Ectodermal cell (in vitro differentiated cells): ENCODE measurements at regions not wholly inside any gene's neighbourhood (a gene's known extent, or its start where the extent isn't known, plus 50 kb on each side); places are given as distances from the start of the nearest gene placed in this dataset.

Source experiments
- H3K27ac ChIP-seq: 2 replicates; pipeline ENCODE4 v1.7.0; 2013; ENCODE audit warnings: mild to moderate bottlenecking, low read depth, low read length; ENCODE audit not compliant: insufficient read depth, poor library complexity, severe bottlenecking
- H3K27me3 ChIP-seq: 2 replicates; pipeline ENCODE4 v1.7.0; 2013; ENCODE audit warnings: mild to moderate bottlenecking, low read length; ENCODE audit not compliant: insufficient read depth, control insufficient read depth, poor library complexity, severe bottlenecking
- H3K36me3 ChIP-seq: one replicate; pipeline ENCODE4 v1.7.0; 2013; ENCODE audit warnings: low read length; ENCODE audit not compliant: control insufficient read depth, insufficient read depth
- H3K4me1 ChIP-seq: one replicate; pipeline ENCODE4 v1.7.0; 2013; ENCODE audit warnings: low read length; ENCODE audit not compliant: control insufficient read depth, insufficient read depth
- H3K4me3 ChIP-seq: 2 replicates; pipeline ENCODE4 v1.7.0; 2013; ENCODE audit warnings: low read depth, low read length, control low read depth; ENCODE audit not compliant: insufficient read depth
- H3K9me3 ChIP-seq: 2 replicates; pipeline ENCODE4 v1.7.0; 2013; ENCODE audit warnings: mild to moderate bottlenecking, low read length, moderate library complexity; ENCODE audit not compliant: control insufficient read depth
- WGBS, 2 experiments: methylation state at CpG; one replicate each; pipeline ENCODE4 v1.1.7; 2013; ENCODE audit warnings: missing lambda C conversion rate in 2 of 2; 5-methylcytosine and 5-hydroxymethylcytosine counted together

- H3K4me1 ChIP-seq, result no peaks in the 10 kb centered on the region
- WGBS, 2 experiments, result 86% methylated on average over 1 of the region's 1 CpG
- H3K9me3 ChIP-seq, result no peaks in the 10 kb centered on the region
- H3K27me3 ChIP-seq, result no peaks in the 10 kb centered on the region
- H3K36me3 ChIP-seq, result no peaks in the 10 kb centered on the region
- H3K4me3 ChIP-seq, result no peak overlapping the region
- H3K27ac ChIP-seq, result no peak overlapping the region
These were observed 476.2 kb upstream of the COBL start for GRCh38 chr7:51792796-51793195.

GRCh38 chr7:51789489-51789888 is 472.9 kb upstream of the COBL start:
- H3K27ac ChIP-seq, result no peak overlapping the region
- H3K27me3 ChIP-seq, result no peaks in the 10 kb centered on the region
- H3K9me3 ChIP-seq, result no peaks in the 10 kb centered on the region
- no peak overlapping the region for H3K4me3 ChIP-seq
- no peaks in the 10 kb centered on the region for H3K4me1 ChIP-seq
- H3K36me3 ChIP-seq, result no peaks in the 10 kb centered on the region

DNA sequence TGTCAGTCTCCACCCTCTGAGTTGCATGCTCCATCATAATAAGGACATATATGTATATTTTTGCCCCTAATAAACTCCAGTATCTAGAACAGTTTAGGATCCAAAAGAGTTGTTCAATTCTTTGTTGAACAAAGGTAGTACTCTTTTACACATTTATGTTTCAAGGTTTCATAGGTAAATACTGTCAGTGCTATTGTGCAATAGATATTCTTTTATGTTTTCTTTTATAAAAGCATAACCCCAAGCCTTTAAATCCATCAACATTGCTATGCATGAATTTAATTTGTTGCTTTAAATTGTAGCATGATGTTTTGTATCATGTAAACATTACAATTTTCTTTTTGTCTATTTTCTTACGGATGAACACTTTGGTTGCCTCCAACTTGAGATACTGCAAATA is 469.7 kb upstream of the COBL start:
- Histone ChIP-seq H3K4me3 (no peak overlapping the region), H3K27me3 (no peaks in the 10 kb centered on the region), H3K27ac (no peak overlapping the region), H3K9me3 (no peaks in the 10 kb centered on the region), H3K4me1 (no peaks in the 10 kb centered on the region), H3K36me3 (no peaks in the 10 kb centered on the region)
- 94% methylated on average over 1 of the region's 1 CpG; no CpG with 5 or more reads in 1 of the 2 experiments for WGBS, 2 experiments

- Histone ChIP-seq H3K27ac (no peak overlapping the region), H3K4me3 (no peak overlapping the region)
- WGBS, 2 experiments, result 89% methylated on average over 9 of the region's 9 CpGs
These were observed 469.3 kb upstream of the COBL start for GRCh38 chr7:51785876-51786275.

GRCh38 chr7:51785171-51785570 is 468.6 kb upstream of the COBL start:
- no peaks in the 10 kb centered on the region for H3K27me3 ChIP-seq
- no peaks in the 10 kb centered on the region for H3K9me3 ChIP-seq
- WGBS, 2 experiments, result 92% methylated on average over 4 of the region's 4 CpGs
- H3K27ac ChIP-seq, result no peak overlapping the region
- H3K4me3 ChIP-seq, result no peak overlapping the region
- no peaks in the 10 kb centered on the region for H3K4me1 ChIP-seq
- no peaks in the 10 kb centered on the region for H3K36me3 ChIP-seq

More at GRCh38 chr7:51785876-51786275, 469.3 kb upstream of the COBL start:
- H3K36me3 ChIP-seq, result no peaks in the 10 kb centered on the region
- H3K4me1 ChIP-seq, result no peaks in the 10 kb centered on the region
- H3K9me3 ChIP-seq, result no peaks in the 10 kb centered on the region
- H3K27me3 ChIP-seq, result no peaks in the 10 kb centered on the region

DNA sequence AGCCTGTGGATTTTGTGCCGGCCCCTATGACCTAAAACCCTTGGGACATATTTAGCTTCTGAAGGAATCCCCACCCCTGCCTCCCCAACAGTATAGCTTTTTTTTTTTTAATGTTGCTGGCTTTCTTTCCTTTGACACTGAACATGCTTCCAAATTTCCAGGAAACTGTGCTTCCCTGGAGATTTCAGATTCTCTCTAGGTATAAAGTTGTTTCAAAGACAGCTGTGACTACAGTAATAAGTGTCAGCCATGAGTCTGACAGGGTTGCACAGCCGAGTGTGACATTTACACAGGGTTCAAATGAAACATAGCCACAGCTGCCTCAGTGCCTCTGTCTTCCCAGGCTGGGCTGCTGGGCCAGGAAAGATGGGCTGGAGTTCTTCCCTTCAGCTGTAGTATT is 466.6 kb upstream of the COBL start:
- Histone ChIP-seq H3K4me3 (no peak overlapping the region), H3K4me1 (no peaks in the 10 kb centered on the region), H3K27me3 (no peaks in the 10 kb centered on the region), H3K9me3 (no peaks in the 10 kb centered on the region), H3K36me3 (no peaks in the 10 kb centered on the region), H3K27ac (no peak overlapping the region)
- WGBS, 2 experiments, result 82 to 97% methylated on average over 2 of the region's 2 CpGs

DNA sequence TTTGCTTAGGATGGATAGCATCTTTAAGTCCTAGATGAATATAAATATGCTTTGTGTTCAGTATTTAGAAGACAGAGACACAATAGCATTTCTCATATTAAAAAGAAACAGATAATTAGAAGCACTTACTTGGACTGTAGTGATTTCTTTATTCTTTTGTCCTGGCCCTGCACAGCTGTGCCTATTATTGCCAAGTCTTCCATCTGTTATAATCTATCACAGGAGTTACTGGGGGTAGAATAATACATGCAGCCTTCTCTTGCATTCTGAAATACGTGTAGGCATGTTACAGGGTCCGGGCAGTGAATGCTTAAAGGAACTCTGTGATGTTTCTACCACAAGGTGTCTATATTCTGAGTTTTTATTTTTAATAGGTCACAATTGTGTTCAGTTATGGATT is 461.5 kb upstream of the COBL start:
- no peak overlapping the region for H3K27ac ChIP-seq
- peaks cover 2% of the 10 kb centered on the region for H3K4me1 ChIP-seq
- H3K27me3 ChIP-seq, result no peaks in the 10 kb centered on the region
- H3K36me3 ChIP-seq, result no peaks in the 10 kb centered on the region
- 93 to 97% methylated on average over 2 of the region's 2 CpGs for WGBS, 2 experiments
- no peaks in the 10 kb centered on the region for H3K9me3 ChIP-seq
- H3K4me3 ChIP-seq, result no peak overlapping the region

GRCh38 chr7:51774178-51774577 is 457.6 kb upstream of the COBL start:
- peaks cover 4% of the 10 kb centered on the region for H3K4me1 ChIP-seq
- 59 to 62% methylated on average over 6 to 7 of the region's 7 CpGs for WGBS, 2 experiments
- H3K27ac ChIP-seq, result no peak overlapping the region
- H3K9me3 ChIP-seq, result no peaks in the 10 kb centered on the region
- H3K27me3 ChIP-seq, result no peaks in the 10 kb centered on the region
- no peak overlapping the region for H3K4me3 ChIP-seq
- no peaks in the 10 kb centered on the region for H3K36me3 ChIP-seq

GRCh38 chr7:51772190-51772589 is 455.6 kb upstream of the COBL start:
- Histone ChIP-seq H3K4me3 (no peak overlapping the region), H3K27me3 (no peaks in the 10 kb centered on the region), H3K27ac (no peak overlapping the region), H3K9me3 (no peaks in the 10 kb centered on the region), H3K4me1 (peaks cover 4% of the 10 kb centered on the region), H3K36me3 (no peaks in the 10 kb centered on the region)
- 86 to 92% methylated on average over 2 of the region's 2 CpGs for WGBS, 2 experiments

GRCh38 chr7:51764976-51765375 is 448.4 kb upstream of the COBL start:
- Histone ChIP-seq H3K9me3 (no peaks in the 10 kb centered on the region), H3K36me3 (no peaks in the 10 kb centered on the region), H3K4me3 (no peak overlapping the region), H3K27ac (no peak overlapping the region), H3K4me1 (peaks cover 5% of the 10 kb centered on the region), H3K27me3 (no peaks in the 10 kb centered on the region)
- 87 to 91% methylated on average over 2 of the region's 2 CpGs for WGBS, 2 experiments

DNA sequence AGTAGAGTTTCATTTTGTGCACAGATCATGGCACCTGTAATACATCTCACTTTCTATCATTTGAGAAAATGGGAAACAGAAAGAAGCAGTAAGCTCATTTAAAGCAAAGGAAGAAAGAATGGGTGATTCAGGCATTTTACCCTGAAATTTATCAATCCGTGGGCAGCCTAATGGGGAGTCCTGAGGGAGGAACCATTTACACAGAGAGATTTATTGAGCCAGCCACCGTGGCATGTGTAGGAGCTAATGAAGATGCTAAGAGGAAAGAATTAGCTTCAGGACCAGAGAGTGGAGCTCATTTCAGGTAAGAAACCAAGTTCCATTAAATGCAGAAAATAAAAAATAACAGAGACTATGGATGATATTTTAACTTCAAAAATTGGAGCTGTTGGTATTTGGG is 443.4 kb upstream of the COBL start:
- no peak overlapping the region for H3K4me3 ChIP-seq
- peaks cover 5% of the 10 kb centered on the region for H3K4me1 ChIP-seq
- H3K27ac ChIP-seq, result no peak overlapping the region
- H3K9me3 ChIP-seq, result no peaks in the 10 kb centered on the region
- H3K27me3 ChIP-seq, result no peaks in the 10 kb centered on the region
- 88 to 91% methylated on average over 2 of the region's 2 CpGs for WGBS, 2 experiments
- H3K36me3 ChIP-seq, result no peaks in the 10 kb centered on the region
